Stomach (tissue), 8 donors: ENCODE measurements at regions not wholly inside any gene's neighbourhood (a gene's known extent, or its start where the extent isn't known, plus 50 kb on each side); places are given as distances from the start of the nearest gene placed in this dataset.

Source experiments
- DNase-seq, 2 donors: peaks; one replicate each; pipeline versions ENCODE4 v3.0.0 to v3.0.0-alpha.2; 2013 to 2019
- H3K27ac ChIP-seq, 5 donors: fragments of 200-600 bp in 4 of 5; sonication (generic) in 4 of 5; one replicate each; pipeline ENCODE4 v1.5.1; 2013 to 2019; ENCODE audit warnings: mild to moderate bottlenecking in 1 of 5, moderate library complexity in 1 of 5
- H3K27me3 ChIP-seq, 3 donors: fragments of 200-600 bp; sonication (generic); one replicate each; pipeline ENCODE4 v1.5.1; 2017 to 2019; ENCODE audit warnings: mixed run types in 1 of 3
- H3K36me3 ChIP-seq, 4 donors: fragments of 200-600 bp; sonication (generic); 1 replicate in 3 of 4; 2 replicates in 1 of 4; pipeline ENCODE4 v1.5.1; 2016 to 2019
- H3K4me1 ChIP-seq, 4 donors: fragments of 200-600 bp; sonication (generic); one replicate each; pipeline ENCODE4 v1.5.1; 2016 to 2019
- H3K4me3 ChIP-seq, 4 donors: fragments of 200-600 bp; sonication (generic) in 3 of 4; one replicate each; pipeline ENCODE4 v1.5.1; 2016 to 2019; ENCODE audit warnings: mild to moderate bottlenecking in 1 of 4
- H3K9me3 ChIP-seq, 4 donors: fragments of 200-600 bp; sonication (generic); one replicate each; pipeline ENCODE4 v1.5.1; 2016 to 2019
- EP300 ChIP-seq: sonication (generic); formaldehyde crosslinking; IDR thresholded peaks from one replicate; pipeline ENCODE4 v1.6.1; 2017; ENCODE audit warnings: antibody characterized with exemption
- POLR2A ChIP-seq, 4 donors: fragments of 450-650 bp; IDR thresholded peaks; one replicate each; pipeline ENCODE4 v1.6.1; 2016; ENCODE audit warnings: antibody characterized with exemption in 4 of 4, control low read depth in 2 of 4, mild to moderate bottlenecking in 1 of 4, moderate library complexity in 1 of 4
- POLR2AphosphoS5 ChIP-seq, 3 donors: sonication (generic); formaldehyde crosslinking; IDR thresholded peaks; one replicate each; pipeline ENCODE4 v1.6.1; 2016; ENCODE audit warnings: antibody characterized with exemption in 3 of 3
- WGBS, 5 donors: extraction: QIAGEN DNeasy Blood & Tissue Kit in 3 of 5; methylation state at CpG; one replicate each; pipeline versions ENCODE4 v1.1.5 to v1.1.7; 2013 to 2018; 5-methylcytosine and 5-hydroxymethylcytosine counted together
- intact Hi-C: fragments of 100-400 bp; cut with DNase I; formaldehyde crosslinking; loops from one replicate; pipeline ENCODE4 v1.15.1; 2023; ENCODE audit warnings: low total_unique reads
- TF ChIP-seq, protein P1 (sequence below), 7 experiments: fragments of 450-650 bp in 4 of 7; fragments of 200-600 bp in 3 of 7; sonication (generic) in 3 of 7; IDR thresholded peaks; one replicate each; pipeline ENCODE4 v1.5.1; 2016 to 2019; ENCODE audit warnings: antibody characterized with exemption in 7 of 7, control low read depth in 2 of 7, mild to moderate bottlenecking in 1 of 7
- donor health status: healthy with polysubstance abuse.
- donor health status: Bipolar disorder and iron deficiency.
- donor health status: healthy.

- Histone ChIP-seq H3K27me3 (no peaks in the 10 kb centered on the region), H3K9me3 (no peaks in the 10 kb centered on the region), H3K36me3 (no peaks in the 10 kb centered on the region), H3K4me3 (no peak overlapping the region), H3K27ac (no peak overlapping the region), H3K4me1 (no peaks in the 10 kb centered on the region)
- peak in 1 of 2 donors; percentile 59 for DNase-seq
- no peak for TF ChIP-seq POLR2AphosphoS5 (IDR thresholded peaks at IDR 0.05)
- TF ChIP-seq EP300: no peak
- TF ChIP-seq, protein P1, sequence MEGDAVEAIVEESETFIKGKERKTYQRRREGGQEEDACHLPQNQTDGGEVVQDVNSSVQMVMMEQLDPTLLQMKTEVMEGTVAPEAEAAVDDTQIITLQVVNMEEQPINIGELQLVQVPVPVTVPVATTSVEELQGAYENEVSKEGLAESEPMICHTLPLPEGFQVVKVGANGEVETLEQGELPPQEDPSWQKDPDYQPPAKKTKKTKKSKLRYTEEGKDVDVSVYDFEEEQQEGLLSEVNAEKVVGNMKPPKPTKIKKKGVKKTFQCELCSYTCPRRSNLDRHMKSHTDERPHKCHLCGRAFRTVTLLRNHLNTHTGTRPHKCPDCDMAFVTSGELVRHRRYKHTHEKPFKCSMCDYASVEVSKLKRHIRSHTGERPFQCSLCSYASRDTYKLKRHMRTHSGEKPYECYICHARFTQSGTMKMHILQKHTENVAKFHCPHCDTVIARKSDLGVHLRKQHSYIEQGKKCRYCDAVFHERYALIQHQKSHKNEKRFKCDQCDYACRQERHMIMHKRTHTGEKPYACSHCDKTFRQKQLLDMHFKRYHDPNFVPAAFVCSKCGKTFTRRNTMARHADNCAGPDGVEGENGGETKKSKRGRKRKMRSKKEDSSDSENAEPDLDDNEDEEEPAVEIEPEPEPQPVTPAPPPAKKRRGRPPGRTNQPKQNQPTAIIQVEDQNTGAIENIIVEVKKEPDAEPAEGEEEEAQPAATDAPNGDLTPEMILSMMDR (IDR thresholded peaks at IDR 0.05): no peak
- no peak for TF ChIP-seq POLR2A (IDR thresholded peaks at IDR 0.05)
- 55 to 71% (median 62%) methylated on average over 10 of the region's 10 CpGs for WGBS, 5 donors
- intact Hi-C loops: no loop called here
These were observed 78.5 kb upstream of the OR5AK2 start for GRCh38 chr11:56910046-56910773.

DNA sequence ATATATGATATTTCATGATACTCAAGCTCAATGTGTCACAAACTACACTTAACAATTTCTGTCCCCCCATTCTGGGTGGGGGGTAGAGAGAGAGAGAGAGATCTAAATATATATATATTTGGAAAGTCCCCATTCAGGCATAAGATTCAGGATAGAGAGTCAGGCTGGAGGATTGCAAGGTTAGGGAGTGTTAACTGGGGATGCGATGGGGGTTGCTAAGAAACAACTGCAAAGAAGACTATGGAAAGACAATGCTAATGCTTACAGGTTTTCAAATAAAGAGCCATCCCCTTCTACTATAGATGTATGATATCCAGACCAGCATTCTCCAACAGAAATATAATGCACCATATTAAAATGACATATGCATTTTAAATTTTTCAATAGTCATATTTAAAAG, 79.2 kb upstream of the OR5AK2 start:
- intact Hi-C loops: no loop called here
- Histone ChIP-seq H3K27me3 (no peaks in the 10 kb centered on the region), H3K36me3 (no peaks in the 10 kb centered on the region), H3K4me1 (no peaks in the 10 kb centered on the region), H3K4me3 (no peak overlapping the region), H3K9me3 (no peaks in the 10 kb centered on the region), H3K27ac (no peak overlapping the region)
- no peak for TF ChIP-seq EP300
- TF ChIP-seq POLR2A (IDR thresholded peaks at IDR 0.05): no peak
- no peak for TF ChIP-seq POLR2AphosphoS5 (IDR thresholded peaks at IDR 0.05)
- TF ChIP-seq, protein P1 (IDR thresholded peaks at IDR 0.05): no peak
- no peak for DNase-seq
- 88 to 100% (median 95%) methylated on average over 1 of the region's 1 CpG for WGBS, 5 donors

- DNase-seq: no peak
- Histone ChIP-seq H3K4me1 (no peaks in the 10 kb centered on the region), H3K9me3 (no peaks in the 10 kb centered on the region), H3K27me3 (no peaks in the 10 kb centered on the region), H3K36me3 (no peaks in the 10 kb centered on the region), H3K4me3 (no peak overlapping the region), H3K27ac (no peak overlapping the region)
- intact Hi-C loops: no loop called here
- TF ChIP-seq EP300 (no peak), POLR2A (IDR thresholded peaks at IDR 0.05) (no peak), POLR2AphosphoS5 (IDR thresholded peaks at IDR 0.05) (no peak)
- TF ChIP-seq, protein P1 (IDR thresholded peaks at IDR 0.05): no peak
- 73 to 84% (median 79%) methylated on average over 4 of the region's 4 CpGs for WGBS, 5 donors
These were observed 79.6 kb upstream of the OR5AK2 start for GRCh38 chr11:56909080-56909479.

DNA sequence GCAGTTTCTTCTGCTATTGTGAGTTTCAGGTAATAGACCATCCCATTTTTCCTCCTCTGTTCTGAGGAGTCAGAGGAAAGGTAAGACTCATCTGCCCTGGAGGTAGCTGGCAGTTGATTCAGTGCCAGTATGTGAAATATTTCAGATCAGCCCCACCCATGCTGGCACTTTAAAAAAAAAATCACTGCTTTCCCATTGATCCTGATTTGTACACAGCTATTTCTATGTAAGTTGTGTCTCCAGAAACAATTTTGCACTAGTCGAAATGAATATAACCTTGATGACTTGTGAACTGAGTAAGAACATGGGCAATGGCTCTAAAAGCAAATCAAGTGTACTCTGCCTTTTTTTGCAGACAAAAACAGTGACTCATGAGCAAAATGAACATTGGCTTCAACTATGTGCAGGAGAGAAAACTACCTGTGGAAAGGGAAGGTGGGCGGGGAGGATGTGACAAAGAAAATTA, 82.0 kb upstream of the OR5AK2 start:
- no peak for TF ChIP-seq POLR2AphosphoS5 (IDR thresholded peaks at IDR 0.05)
- TF ChIP-seq, protein P1 (IDR thresholded peaks at IDR 0.05): no peak
- no peak for TF ChIP-seq POLR2A (IDR thresholded peaks at IDR 0.05)
- TF ChIP-seq EP300: no peak
- H3K4me1 ChIP-seq: no peaks in the 10 kb centered on the region
- H3K4me3 ChIP-seq: no peak overlapping the region
- 63 to 72% (median 70%) methylated on average over 2 of the region's 2 CpGs for WGBS, 5 donors
- H3K9me3 ChIP-seq: no peaks in the 10 kb centered on the region
- DNase-seq: peak in 1 of 2 donors; percentile 2
- H3K27me3 ChIP-seq: no peaks in the 10 kb centered on the region
- H3K27ac ChIP-seq: no peak overlapping the region
- intact Hi-C loops: no loop called here
- H3K36me3 ChIP-seq: no peaks in the 10 kb centered on the region
